ENCODE measurements at regions not wholly inside any gene's neighbourhood (a gene's known extent, or its start where the extent isn't known, plus 50 kb on each side); places are given as distances from the start of the nearest gene placed in this dataset.

DNA sequence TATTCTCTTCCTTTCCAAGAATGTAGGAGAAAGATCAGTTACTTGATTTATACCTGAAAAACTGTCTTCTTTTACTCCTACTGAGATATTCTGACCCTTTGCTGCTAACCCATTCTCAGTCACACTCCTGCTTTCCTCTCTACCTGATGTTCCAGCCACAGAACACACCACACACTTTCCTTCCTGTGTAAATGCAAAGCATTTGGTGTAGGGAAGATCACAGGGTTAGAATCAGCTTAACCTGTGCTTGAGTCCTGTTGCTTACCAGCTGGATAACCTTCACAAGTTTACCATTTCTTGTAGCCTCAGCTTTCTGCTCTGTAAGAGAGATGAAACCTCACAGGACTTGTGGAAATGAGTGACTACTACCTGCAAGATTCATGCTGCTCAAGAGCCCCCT, 489.8 kb upstream of the GOLIM4 start:
- H3K9me1 ChIP-seq (ENCODE audit: insufficient read depth, low read length) = no peaks in the 10 kb centered on the region
- no peak overlapping the region for H3K4me2 ChIP-seq (ENCODE audit: low read depth, low read length)
- H2BK5ac ChIP-seq (ENCODE audit: low read depth, low read length, poor library complexity, severe bottlenecking) = no peak overlapping the region
- ChIA-PET POLR2A (ENCODE audit: unreplicated experiment) (no interaction called here), CTCF (interaction anchor here (0.5 to 1.4 kb wide), 2 partner anchors 20 to 274 kb away, joined by 3 read pairs; no protein-coding TSS in a partner anchor)
- dilution Hi-C loops (cut with HindIII; ENCODE audit: low sequenced_read_pairs, unreplicated experiment) (no loop called here), in situ Hi-C loops (cut with MboI; ENCODE audit: low sequenced_read_pairs) (no loop called here), intact Hi-C loops (cut with micrococcal nuclease) (no loop called here)
- H3K9me3 ChIP-seq (ENCODE audit: control insufficient read depth, insufficient read depth, low read length) = no peaks in the 10 kb centered on the region
- no peak overlapping the region for H2AK5ac ChIP-seq (ENCODE audit: low read depth, low read length)
- no peak overlapping the region for H3K9ac ChIP-seq (ENCODE audit: low read depth, low read length)
- no peak overlapping the region; the same call in 1 of the 2 replicates for H3K14ac ChIP-seq (replicated peaks; ENCODE audit: low read depth, low read length)
- H3K27me3 ChIP-seq (ENCODE audit: control insufficient read depth, insufficient read depth, low read length) = no peaks in the 10 kb centered on the region
- H3K4me3 ChIP-seq (ENCODE audit: insufficient read depth, low read depth, low read length) = no peak overlapping the region
- no peak overlapping the region for H2BK15ac ChIP-seq (ENCODE audit: low read depth, low read length)
- H4K91ac ChIP-seq (ENCODE audit: insufficient read depth, low read depth, low read length) = no peak overlapping the region
- H2AK9ac ChIP-seq (replicated peaks; ENCODE audit: low read depth, low read length, poor library complexity) = no peak overlapping the region
- no TSS peak for BruUV-seq (replicated peaks)
- H2BK20ac ChIP-seq (ENCODE audit: low read depth, low read length) = no peak overlapping the region
- H3K36me3 ChIP-seq (ENCODE audit: control insufficient read depth, insufficient read depth, low read length) = no peaks in the 10 kb centered on the region
- H4K5ac ChIP-seq (ENCODE audit: low read depth, low read length) = no peak overlapping the region
- no peaks in the 10 kb centered on the region for H3K79me1 ChIP-seq (ENCODE audit: low read depth in 1 of 2, low read length in 2 of 2)
- no peaks in the 10 kb centered on the region for H3K4me1 ChIP-seq (ENCODE audit: control insufficient read depth, insufficient read depth, low read length)
- no peak overlapping the region for H3K56ac ChIP-seq (ENCODE audit: extremely low read depth, insufficient read depth, low read length)
- H3K4ac ChIP-seq (ENCODE audit: low read depth, low read length) = no peak overlapping the region
- no peak overlapping the region for H3K27ac ChIP-seq (ENCODE audit: insufficient read depth, low read length)
- TF ChIP-seq POLR2A (IDR thresholded peaks at IDR 0.05; ENCODE audit: low read depth, low read length) (no peak), MAZ (IDR thresholded peaks at IDR 0.05; ENCODE audit: borderline replicate concordance, low read depth, low read length) (no peak), CHD1 (IDR thresholded peaks at IDR 0.05; ENCODE audit: low read depth, low read length) (no peak), BHLHE40 (IDR thresholded peaks at IDR 0.05; ENCODE audit: low read depth, low read length) (no peak), RAD21 (IDR thresholded peaks at IDR 0.05; ENCODE audit: low read length) (no peak), MXI1 (IDR thresholded peaks at IDR 0.05; ENCODE audit: borderline replicate concordance, low read depth, low read length) (no peak), FOS (IDR thresholded peaks at IDR 0.05; ENCODE audit: low read depth, low read length) (no peak), SMC3 (IDR thresholded peaks at IDR 0.05; ENCODE audit: low read depth, low read length) (no peak), NFE2L2 (IDR thresholded peaks at IDR 0.05; ENCODE audit: low read depth, low read length) (no peak)
- TF ChIP-seq, protein P1, sequence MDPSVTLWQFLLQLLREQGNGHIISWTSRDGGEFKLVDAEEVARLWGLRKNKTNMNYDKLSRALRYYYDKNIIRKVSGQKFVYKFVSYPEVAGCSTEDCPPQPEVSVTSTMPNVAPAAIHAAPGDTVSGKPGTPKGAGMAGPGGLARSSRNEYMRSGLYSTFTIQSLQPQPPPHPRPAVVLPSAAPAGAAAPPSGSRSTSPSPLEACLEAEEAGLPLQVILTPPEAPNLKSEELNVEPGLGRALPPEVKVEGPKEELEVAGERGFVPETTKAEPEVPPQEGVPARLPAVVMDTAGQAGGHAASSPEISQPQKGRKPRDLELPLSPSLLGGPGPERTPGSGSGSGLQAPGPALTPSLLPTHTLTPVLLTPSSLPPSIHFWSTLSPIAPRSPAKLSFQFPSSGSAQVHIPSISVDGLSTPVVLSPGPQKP (IDR thresholded peaks at IDR 0.05; ENCODE audit: borderline replicate concordance, low read depth, low read length) = no peak
- TF ChIP-seq, protein P2, sequence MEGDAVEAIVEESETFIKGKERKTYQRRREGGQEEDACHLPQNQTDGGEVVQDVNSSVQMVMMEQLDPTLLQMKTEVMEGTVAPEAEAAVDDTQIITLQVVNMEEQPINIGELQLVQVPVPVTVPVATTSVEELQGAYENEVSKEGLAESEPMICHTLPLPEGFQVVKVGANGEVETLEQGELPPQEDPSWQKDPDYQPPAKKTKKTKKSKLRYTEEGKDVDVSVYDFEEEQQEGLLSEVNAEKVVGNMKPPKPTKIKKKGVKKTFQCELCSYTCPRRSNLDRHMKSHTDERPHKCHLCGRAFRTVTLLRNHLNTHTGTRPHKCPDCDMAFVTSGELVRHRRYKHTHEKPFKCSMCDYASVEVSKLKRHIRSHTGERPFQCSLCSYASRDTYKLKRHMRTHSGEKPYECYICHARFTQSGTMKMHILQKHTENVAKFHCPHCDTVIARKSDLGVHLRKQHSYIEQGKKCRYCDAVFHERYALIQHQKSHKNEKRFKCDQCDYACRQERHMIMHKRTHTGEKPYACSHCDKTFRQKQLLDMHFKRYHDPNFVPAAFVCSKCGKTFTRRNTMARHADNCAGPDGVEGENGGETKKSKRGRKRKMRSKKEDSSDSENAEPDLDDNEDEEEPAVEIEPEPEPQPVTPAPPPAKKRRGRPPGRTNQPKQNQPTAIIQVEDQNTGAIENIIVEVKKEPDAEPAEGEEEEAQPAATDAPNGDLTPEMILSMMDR (conservative IDR thresholded peaks at IDR 0.05; ENCODE audit: low read depth, low read length) = no peak
- no peak overlapping the region for H2BK120ac ChIP-seq (ENCODE audit: low read depth, low read length)
- H3K18ac ChIP-seq (ENCODE audit: low read depth, low read length) = no peak overlapping the region
- no peak for DNase-seq
- no peak for ATAC-seq (ENCODE audit: low read depth)
- no peak overlapping the region for H4K8ac ChIP-seq (ENCODE audit: low read depth in 2 of 2, low read length in 2 of 2)
- H3K23ac ChIP-seq (ENCODE audit: low read depth, low read length) = no peak overlapping the region
- no peak overlapping the region for H2AFZ ChIP-seq (replicated peaks; ENCODE audit: low read length, poor library complexity)
- H4K20me1 ChIP-seq (ENCODE audit: insufficient read depth, low read length) = no peaks in the 10 kb centered on the region
